Subcutaneous abdominal adipose tissue (tissue), 5 donors: ENCODE measurements at regions not wholly inside any gene's neighbourhood (a gene's known extent, or its start where the extent isn't known, plus 50 kb on each side); places are given as distances from the start of the nearest gene placed in this dataset.
"Not testable (repeated sequence)": the region's sequence is repeated elsewhere in the genome, so short reads cannot be mapped to it uniquely, and the experiment has no call there.

Experiments
- H3K27ac ChIP-seq: one replicate; pipeline ENCODE4 v1.7.0; 2013; ENCODE audit warnings: low read depth, mild to moderate bottlenecking, inconsistent platforms, low read length, moderate library complexity
- H3K27me3 ChIP-seq, 5 donors: one replicate each; pipeline ENCODE4 v1.7.0; 2013; ENCODE audit warnings: low read length in 5 of 5, inconsistent platforms in 1 of 5; ENCODE audit not compliant: control insufficient read depth in 5 of 5, insufficient read depth in 4 of 5
- H3K36me3 ChIP-seq, 5 donors: one replicate each; pipeline ENCODE4 v1.7.0; 2013; ENCODE audit warnings: low read length in 5 of 5; ENCODE audit not compliant: control insufficient read depth in 5 of 5, insufficient read depth in 5 of 5
- H3K4me1 ChIP-seq, 5 donors: one replicate each; pipeline ENCODE4 v1.7.0; 2013; ENCODE audit warnings: low read length in 5 of 5, mild to moderate bottlenecking in 3 of 5, moderate library complexity in 1 of 5; ENCODE audit not compliant: control insufficient read depth in 5 of 5, insufficient read depth in 5 of 5
- H3K4me3 ChIP-seq, 5 donors: one replicate each; pipeline ENCODE4 v1.7.0; 2013; ENCODE audit warnings: low read length in 5 of 5, low read depth in 1 of 5
- H3K9ac ChIP-seq, 5 donors: one replicate each; pipeline ENCODE4 v1.7.0; 2013; ENCODE audit warnings: low read length in 5 of 5, mild to moderate bottlenecking in 4 of 5, moderate library complexity in 3 of 5
- H3K9me3 ChIP-seq, 5 donors: one replicate each; pipeline ENCODE4 v1.7.0; 2013; ENCODE audit warnings: low read length in 5 of 5; ENCODE audit not compliant: control insufficient read depth in 5 of 5
- donor health status: healthy.
- donor health status: healthy.
- donor health status: healthy.
- donor health status: healthy.
- donor health status: healthy.

DNA sequence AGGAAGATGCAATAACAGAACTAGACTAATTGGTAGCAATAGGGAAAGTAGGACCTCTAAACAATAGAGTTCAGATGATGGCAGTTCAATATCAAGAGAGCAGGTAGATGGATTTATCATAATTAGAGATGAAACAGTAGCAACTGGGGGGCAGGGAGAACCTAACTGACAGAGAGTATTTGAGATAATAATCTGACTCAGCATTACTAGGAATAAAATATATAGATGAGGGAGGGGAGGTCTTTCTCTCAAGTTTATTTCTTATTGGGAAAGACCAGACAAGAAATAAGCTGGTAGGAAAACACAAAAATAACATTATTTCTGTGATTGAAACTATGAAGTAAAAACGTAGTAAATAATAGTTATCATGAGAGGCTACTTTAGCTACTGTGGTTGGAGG lies 1656.7 kb upstream of the B3GALT2 start:
- Histone ChIP-seq H3K4me3 (no peak overlapping the region), H3K9ac (no peak overlapping the region), H3K9me3 (peaks cover 0 to 4% (median 0%) of the 10 kb centered on the region in 5 donors), H3K36me3 (no peaks in the 10 kb centered on the region), H3K27me3 (no peaks in the 10 kb centered on the region), H3K27ac (no peak overlapping the region), H3K4me1 (no peaks in the 10 kb centered on the region)

DNA sequence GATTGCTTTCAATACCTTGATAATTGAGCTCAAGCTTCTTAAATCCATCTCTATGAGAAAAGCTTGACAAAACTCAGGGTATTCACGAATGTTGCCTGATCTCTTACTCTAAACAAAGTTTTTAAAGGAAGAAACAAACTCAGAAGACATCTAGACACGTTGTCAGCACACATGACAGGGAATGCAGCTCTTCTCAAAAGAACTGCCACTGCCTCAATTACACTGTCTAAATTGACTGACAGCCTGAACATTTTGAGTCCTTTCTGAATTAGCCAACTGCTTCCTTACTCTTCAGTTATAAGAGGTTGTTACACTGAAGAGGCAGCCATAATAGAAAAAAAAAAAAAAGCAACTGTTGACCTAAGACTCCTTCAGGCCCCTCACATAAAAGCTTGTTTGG lies 1646.7 kb upstream of the B3GALT2 start:
- Histone ChIP-seq H3K4me3 (no peak overlapping the region), H3K27me3 (no peaks in the 10 kb centered on the region), H3K27ac (no peak overlapping the region), H3K36me3 (no peaks in the 10 kb centered on the region), H3K9ac (no peak overlapping the region), H3K9me3 (no peaks in the 10 kb centered on the region), H3K4me1 (no peaks in the 10 kb centered on the region)

DNA sequence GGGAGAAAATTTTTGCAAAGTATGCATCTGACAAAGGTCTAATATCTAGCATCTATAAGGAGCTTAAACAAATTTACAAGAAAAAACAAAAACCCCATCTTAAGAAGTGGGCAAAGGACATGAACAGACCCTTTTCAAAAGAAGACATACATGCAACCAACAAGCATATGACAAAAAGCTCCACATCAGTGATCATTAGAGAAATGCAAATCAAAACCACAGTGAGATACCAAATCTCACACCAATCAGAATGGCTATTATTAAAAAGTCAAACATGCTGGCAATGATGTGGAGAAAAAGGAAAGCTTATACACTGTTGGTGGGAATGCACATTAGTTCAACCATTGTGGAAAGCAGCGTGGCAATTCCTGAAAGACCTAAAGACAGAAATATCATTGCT lies 1645.2 kb upstream of the B3GALT2 start:
- not testable (repeated sequence) for H3K27ac ChIP-seq, H3K36me3 ChIP-seq, H3K9me3 ChIP-seq, H3K4me3 ChIP-seq, H3K27me3 ChIP-seq, H3K4me1 ChIP-seq, H3K9ac ChIP-seq

DNA sequence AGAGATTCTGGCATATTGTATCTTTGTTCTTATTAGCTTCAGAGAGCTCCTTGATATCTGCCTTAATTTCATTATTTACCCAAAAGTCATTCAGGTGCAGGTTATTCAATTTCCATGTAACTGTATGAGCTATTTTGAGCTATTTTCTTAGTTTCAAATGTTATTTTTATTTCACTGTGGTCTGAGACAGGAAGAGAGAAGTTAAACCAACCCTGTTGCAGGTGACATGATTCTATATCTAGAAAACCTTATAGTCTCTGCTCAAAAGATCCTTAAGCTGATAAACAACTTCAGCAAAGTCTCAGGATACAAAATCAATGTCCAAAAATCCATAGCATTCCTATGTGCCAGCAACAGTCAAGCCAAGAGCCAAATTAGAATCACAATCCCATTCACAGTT lies 1644.0 kb upstream of the B3GALT2 start:
- Histone ChIP-seq H3K36me3 (no peaks in the 10 kb centered on the region), H3K27me3 (no peaks in the 10 kb centered on the region), H3K9ac (no peak overlapping the region), H3K4me3 (no peak overlapping the region), H3K9me3 (no peaks in the 10 kb centered on the region), H3K4me1 (no peaks in the 10 kb centered on the region), H3K27ac (no peak overlapping the region)

DNA sequence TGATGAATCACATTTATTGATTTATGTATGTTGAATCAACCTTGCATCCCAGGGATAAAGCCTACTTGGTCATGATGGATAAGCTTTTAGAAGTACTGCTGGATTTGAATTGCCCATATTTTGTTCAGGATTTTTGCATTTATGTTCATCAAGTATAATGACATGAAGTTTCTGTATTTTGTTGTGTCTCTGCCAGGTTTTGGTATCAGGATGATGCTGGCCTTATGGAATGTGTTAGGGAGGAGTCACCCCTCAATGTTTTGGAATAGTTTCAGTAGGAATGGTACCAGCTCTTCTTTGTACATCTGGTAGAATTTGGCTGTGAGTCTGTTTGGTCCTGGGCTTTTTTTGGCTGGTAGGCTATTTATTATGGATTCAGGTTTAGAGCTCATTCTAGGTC lies 1643.1 kb upstream of the B3GALT2 start:
- Histone ChIP-seq H3K9ac (no peak overlapping the region), H3K4me3 (no peak overlapping the region)

DNA sequence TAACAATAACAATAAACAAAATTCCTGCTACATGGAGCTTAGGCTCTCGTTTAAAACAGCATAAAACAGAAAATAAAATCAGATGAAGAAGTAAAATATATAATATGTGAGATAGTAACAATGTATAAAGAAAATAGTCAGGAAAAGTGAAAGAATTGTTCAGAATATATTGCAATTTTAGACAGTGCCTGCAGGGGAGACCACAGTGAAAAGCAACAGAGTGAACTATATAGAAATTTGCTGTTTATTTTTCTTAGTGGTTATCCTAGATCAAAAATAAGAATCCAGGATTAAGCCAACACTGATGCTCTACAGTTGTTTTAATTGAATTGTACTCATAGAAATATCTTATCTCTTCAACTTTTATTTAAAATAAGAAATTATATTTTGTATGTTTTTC lies 1639.0 kb upstream of the B3GALT2 start:
- Histone ChIP-seq H3K4me1 (no peaks in the 10 kb centered on the region), H3K27me3 (no peaks in the 10 kb centered on the region), H3K27ac (no peak overlapping the region), H3K36me3 (no peaks in the 10 kb centered on the region), H3K4me3 (no peak overlapping the region), H3K9me3 (no peaks in the 10 kb centered on the region), H3K9ac (no peak overlapping the region)

More for the DNA sequence above, 1643.1 kb upstream of the B3GALT2 start:
- no peak overlapping the region for H3K27ac ChIP-seq
- H3K36me3 ChIP-seq: no peaks in the 10 kb centered on the region
- no peaks in the 10 kb centered on the region for H3K4me1 ChIP-seq
- no peaks in the 10 kb centered on the region for H3K9me3 ChIP-seq
- no peaks in the 10 kb centered on the region for H3K27me3 ChIP-seq

DNA sequence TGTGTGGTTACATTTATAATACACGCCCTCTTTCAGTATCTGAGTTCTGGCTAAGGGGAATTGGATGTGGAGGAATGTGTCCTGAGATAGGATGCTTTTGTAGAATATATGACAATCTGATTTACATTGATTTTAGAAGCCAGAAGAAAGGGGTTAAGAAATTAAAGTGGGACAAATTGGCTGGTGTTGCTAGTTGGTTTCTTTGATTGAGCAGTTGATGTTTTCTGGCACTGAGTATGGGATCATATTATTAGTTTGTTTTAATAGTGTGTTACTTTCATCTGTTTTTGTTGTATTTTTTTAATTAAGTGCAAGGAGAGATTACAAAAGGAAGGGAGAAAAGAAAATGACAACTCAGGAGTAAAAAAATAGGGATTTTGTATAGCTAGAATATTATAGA lies 1634.7 kb upstream of the B3GALT2 start:
- Histone ChIP-seq H3K9me3 (no peaks in the 10 kb centered on the region), H3K36me3 (no peaks in the 10 kb centered on the region), H3K9ac (no peak overlapping the region), H3K27me3 (no peaks in the 10 kb centered on the region), H3K27ac (no peak overlapping the region), H3K4me1 (no peaks in the 10 kb centered on the region), H3K4me3 (no peak overlapping the region)

DNA sequence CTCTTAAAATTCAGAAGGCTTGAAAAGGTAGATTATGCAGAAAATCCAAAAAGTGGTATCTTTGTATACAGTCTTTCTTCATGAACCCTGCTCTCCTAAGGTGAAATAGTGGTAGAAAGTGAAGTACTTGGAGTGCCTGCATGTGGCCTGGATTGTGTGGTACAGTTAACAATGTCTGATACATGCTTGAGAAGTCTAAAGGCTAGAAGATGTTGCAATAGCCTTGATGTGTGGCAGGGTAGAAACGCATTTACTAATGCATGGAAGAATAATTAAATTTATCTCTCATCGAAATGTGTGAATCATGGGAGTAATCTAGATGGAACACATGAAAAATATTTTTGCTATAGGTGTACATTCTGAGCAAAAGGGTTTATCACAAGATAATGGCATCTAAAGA lies 1632.3 kb upstream of the B3GALT2 start:
- Histone ChIP-seq H3K36me3 (no peaks in the 10 kb centered on the region), H3K4me1 (no peaks in the 10 kb centered on the region), H3K27ac (no peak overlapping the region), H3K27me3 (no peaks in the 10 kb centered on the region), H3K9me3 (no peaks in the 10 kb centered on the region), H3K4me3 (no peak overlapping the region), H3K9ac (no peak overlapping the region)

DNA sequence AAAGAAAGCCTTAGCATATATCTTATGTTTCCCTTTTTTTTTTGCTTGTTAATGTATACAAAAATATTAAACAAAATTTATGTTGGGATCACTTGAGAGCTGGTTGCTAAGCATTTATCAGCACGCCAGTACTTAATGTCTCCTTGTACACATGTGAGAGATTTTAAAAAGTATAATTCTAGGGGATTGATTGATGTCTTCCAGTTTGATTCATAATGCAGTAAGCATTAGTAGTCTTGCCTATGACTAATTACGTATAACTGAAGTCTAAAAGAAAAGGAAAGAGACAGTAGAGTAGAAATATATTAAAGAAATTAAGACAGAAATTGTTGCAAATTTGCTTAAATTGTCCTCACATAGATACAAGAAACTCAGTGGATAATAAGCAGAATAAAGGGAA lies 1630.4 kb upstream of the B3GALT2 start:
- H3K27me3 ChIP-seq: no peaks in the 10 kb centered on the region
- no peak overlapping the region for H3K4me3 ChIP-seq
- H3K4me1 ChIP-seq: no peaks in the 10 kb centered on the region

DNA sequence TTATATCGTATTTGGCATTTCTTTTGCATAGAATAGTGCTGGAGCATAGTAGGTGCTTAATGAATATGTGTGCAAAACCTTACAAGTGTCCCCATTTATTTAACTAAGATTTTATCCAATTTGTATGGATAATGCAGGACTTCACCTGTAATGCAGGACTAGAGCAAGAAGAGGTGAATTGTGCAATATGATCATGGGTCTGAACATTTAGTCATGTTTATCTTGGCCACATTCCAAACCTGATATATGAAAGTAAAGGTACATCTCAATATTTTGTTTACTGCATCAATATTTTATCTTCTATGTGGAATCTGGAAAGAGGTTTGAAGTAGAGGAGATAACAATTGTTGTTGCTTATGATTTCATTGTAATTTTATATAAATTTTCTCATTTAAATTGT lies 1626.7 kb upstream of the B3GALT2 start:
- Histone ChIP-seq H3K4me3 (no peak overlapping the region), H3K27me3 (no peaks in the 10 kb centered on the region), H3K4me1 (no peaks in the 10 kb centered on the region), H3K9ac (no peak overlapping the region), H3K9me3 (no peaks in the 10 kb centered on the region), H3K27ac (no peak overlapping the region), H3K36me3 (no peaks in the 10 kb centered on the region)

More for the DNA sequence above, 1630.4 kb upstream of the B3GALT2 start:
- H3K27ac ChIP-seq: no peak overlapping the region
- no peak overlapping the region for H3K9ac ChIP-seq
- no peaks in the 10 kb centered on the region for H3K36me3 ChIP-seq
- H3K9me3 ChIP-seq: no peaks in the 10 kb centered on the region

DNA sequence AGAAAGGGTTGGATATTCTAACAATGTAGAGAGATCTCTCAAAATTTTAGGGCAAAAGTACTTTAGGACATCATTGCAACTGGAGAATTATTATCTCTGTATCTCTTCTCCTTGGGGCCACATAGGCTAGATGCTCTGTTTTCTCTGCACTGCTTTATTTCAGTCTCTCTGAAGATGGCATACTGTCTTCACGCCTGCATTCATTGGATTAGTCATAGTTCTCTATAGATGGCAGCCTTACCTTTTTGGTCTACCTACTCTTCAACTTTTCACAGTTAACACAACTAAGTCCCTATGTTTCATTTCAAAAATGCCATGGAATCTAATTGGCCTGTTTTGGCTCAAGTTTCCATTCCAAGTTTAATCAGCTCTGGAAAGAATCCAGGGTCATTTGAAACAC lies 1623.3 kb upstream of the B3GALT2 start:
- Histone ChIP-seq H3K9ac (no peak overlapping the region), H3K4me1 (no peaks in the 10 kb centered on the region), H3K9me3 (no peaks in the 10 kb centered on the region), H3K36me3 (no peaks in the 10 kb centered on the region), H3K27me3 (no peaks in the 10 kb centered on the region), H3K4me3 (no peak overlapping the region), H3K27ac (no peak overlapping the region)
